ENCODE measurements at regions not wholly inside any gene's neighbourhood (a gene's known extent, or its start where the extent isn't known, plus 50 kb on each side); places are given as distances from the start of the nearest gene placed in this dataset.

- H3K4me1 ChIP-seq (ENCODE audit: insufficient read depth) = no peaks in the 10 kb centered on the region
- H3K9me2 ChIP-seq (ENCODE audit: insufficient read depth) = no peaks in the 10 kb centered on the region
- no peaks in the 10 kb centered on the region for H3K27me3 ChIP-seq (replicated peaks; ENCODE audit: insufficient read depth)
- no peak for TF ChIP-seq EZH2phosphoT487 (IDR thresholded peaks at IDR 0.05; ENCODE audit: insufficient read depth, low read depth)
- TF ChIP-seq EZH2 (IDR thresholded peaks at IDR 0.05; ENCODE audit: insufficient read depth, poor library complexity, severe bottlenecking) = no peak
- H3K9ac ChIP-seq = no peak overlapping the region
- H3K4me2 ChIP-seq (ENCODE audit: unreplicated experiment) = no peak overlapping the region
- no peaks in the 10 kb centered on the region for H3K36me3 ChIP-seq (ENCODE audit: low read depth)
- no peak overlapping the region for H2AFZ ChIP-seq
- in situ Hi-C loops (cut with MboI) = no loop called here
- H3K79me2 ChIP-seq (ENCODE audit: insufficient read depth) = no peaks in the 10 kb centered on the region
- H3F3A ChIP-seq (ENCODE audit: insufficient read depth) = no peaks in the 10 kb centered on the region
- 2 to 16% methylated on average over 2 of the region's 2 CpGs for WGBS, 2 experiments (ENCODE audit: low coverage in 1 of 2, low lambda C conversion rate in 2 of 2, missing lambda C conversion rate in 2 of 2)
- DNase-seq = no peak
- H3K9me3 ChIP-seq (ENCODE audit: low read depth) = no peaks in the 10 kb centered on the region
- no peak overlapping the region for H3K27ac ChIP-seq
- H4K20me1 ChIP-seq (ENCODE audit: insufficient read depth) = no peaks in the 10 kb centered on the region
- no peak overlapping the region for H3K4me3 ChIP-seq
Measured at GRCh38 chr7:109939207-109939606, 1151.7 kb upstream of the LRRN3 start.

DNA sequence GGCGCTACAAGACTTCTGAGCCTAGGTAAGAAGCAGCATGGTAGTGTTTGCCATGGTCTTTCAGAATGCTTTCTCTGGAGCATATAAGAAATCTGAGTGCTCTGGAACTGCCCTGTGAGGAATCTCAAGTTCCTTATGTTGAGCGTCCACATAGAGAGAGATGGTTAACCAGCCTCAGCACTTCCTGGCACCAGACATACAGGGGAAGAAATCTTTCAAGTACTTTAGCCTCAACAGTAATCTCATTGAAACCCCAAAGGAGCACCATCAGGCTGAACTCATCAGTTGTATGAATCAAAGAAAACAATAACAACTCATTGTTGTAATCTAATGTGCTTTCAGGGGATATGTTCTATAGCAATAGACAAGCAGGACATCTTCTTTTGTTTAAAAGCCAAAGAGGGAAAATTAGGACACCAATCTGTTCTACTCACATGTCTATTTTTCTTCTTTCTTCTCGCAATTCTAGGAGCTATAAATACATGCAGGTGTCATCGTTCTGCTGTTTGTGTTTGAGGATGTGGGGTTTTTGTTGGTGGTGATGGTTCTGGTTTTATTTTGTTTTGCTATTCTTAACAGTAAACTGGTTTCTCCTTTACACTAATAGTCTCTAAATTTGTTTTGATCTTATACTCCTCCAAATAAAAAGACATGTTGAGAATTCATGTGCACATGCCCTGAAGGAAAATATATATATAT lies 1145.0 kb upstream of the LRRN3 start:
- TF ChIP-seq EZH2phosphoT487 (IDR thresholded peaks at IDR 0.05; ENCODE audit: insufficient read depth, low read depth) = no peak
- no peak for TF ChIP-seq EZH2 (IDR thresholded peaks at IDR 0.05; ENCODE audit: insufficient read depth, poor library complexity, severe bottlenecking)
- no peaks in the 10 kb centered on the region for H4K20me1 ChIP-seq (ENCODE audit: insufficient read depth)
- WGBS, 2 experiments (ENCODE audit: low coverage in 1 of 2, low lambda C conversion rate in 2 of 2, missing lambda C conversion rate in 2 of 2) = 20 to 23% methylated on average over 4 of the region's 4 CpGs

DNA sequence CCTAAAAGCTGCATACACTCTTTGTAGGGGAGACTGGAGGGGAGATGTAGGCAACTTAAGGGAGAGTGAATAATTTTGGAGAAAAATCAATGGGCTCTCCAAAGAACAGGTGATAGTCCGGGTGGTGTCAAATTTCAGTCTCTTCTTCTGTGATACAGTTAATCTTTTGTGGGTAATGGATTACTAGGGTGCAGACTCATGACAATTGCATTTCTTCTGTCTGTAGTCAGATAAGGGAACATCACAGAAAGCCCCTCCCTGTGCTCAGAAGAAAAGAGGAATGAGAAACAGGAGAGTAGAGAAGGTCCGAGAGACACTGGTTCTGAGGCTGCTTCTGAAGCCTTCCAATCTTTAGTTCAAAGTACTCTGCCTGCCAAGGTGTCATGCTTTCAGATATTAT lies 1140.7 kb upstream of the LRRN3 start:
- H3K4me3 ChIP-seq = no peak overlapping the region
- no peak overlapping the region for H3K27ac ChIP-seq
- H3K27me3 ChIP-seq (replicated peaks; ENCODE audit: insufficient read depth) = no peaks in the 10 kb centered on the region
- H4K20me1 ChIP-seq (ENCODE audit: insufficient read depth) = no peaks in the 10 kb centered on the region
- H3K9me3 ChIP-seq (ENCODE audit: low read depth) = no peaks in the 10 kb centered on the region
- no peak for TF ChIP-seq EZH2 (IDR thresholded peaks at IDR 0.05; ENCODE audit: insufficient read depth, poor library complexity, severe bottlenecking)
- no peak for TF ChIP-seq EZH2phosphoT487 (IDR thresholded peaks at IDR 0.05; ENCODE audit: insufficient read depth, low read depth)
- no peak overlapping the region for H3K4me2 ChIP-seq (ENCODE audit: unreplicated experiment)
- in situ Hi-C loops (cut with MboI) = no loop called here
- no peaks in the 10 kb centered on the region for H3K9me2 ChIP-seq (ENCODE audit: insufficient read depth)
- 29 to 31% methylated on average over 2 of the region's 2 CpGs for WGBS, 2 experiments (ENCODE audit: low coverage in 1 of 2, low lambda C conversion rate in 2 of 2, missing lambda C conversion rate in 2 of 2)
- no peaks in the 10 kb centered on the region for H3F3A ChIP-seq (ENCODE audit: insufficient read depth)
- no peaks in the 10 kb centered on the region for H3K79me2 ChIP-seq (ENCODE audit: insufficient read depth)
- H2AFZ ChIP-seq = no peak overlapping the region
- DNase-seq = no peak
- H3K9ac ChIP-seq = no peak overlapping the region
- no peaks in the 10 kb centered on the region for H3K4me1 ChIP-seq (ENCODE audit: insufficient read depth)
- no peaks in the 10 kb centered on the region for H3K36me3 ChIP-seq (ENCODE audit: low read depth)

More for the DNA sequence above, 1145.0 kb upstream of the LRRN3 start:
- Histone ChIP-seq H3K36me3 (ENCODE audit: low read depth) (no peaks in the 10 kb centered on the region), H3K4me3 (no peak overlapping the region), H3F3A (ENCODE audit: insufficient read depth) (no peaks in the 10 kb centered on the region), H2AFZ (no peak overlapping the region), H3K79me2 (ENCODE audit: insufficient read depth) (no peaks in the 10 kb centered on the region), H3K9me2 (ENCODE audit: insufficient read depth) (no peaks in the 10 kb centered on the region), H3K27ac (no peak overlapping the region), H3K4me2 (ENCODE audit: unreplicated experiment) (no peak overlapping the region), H3K4me1 (ENCODE audit: insufficient read depth) (no peaks in the 10 kb centered on the region), H3K9me3 (ENCODE audit: low read depth) (no peaks in the 10 kb centered on the region), H3K9ac (no peak overlapping the region), H3K27me3 (replicated peaks; ENCODE audit: insufficient read depth) (no peaks in the 10 kb centered on the region)
- in situ Hi-C loops (cut with MboI) = no loop called here
- DNase-seq = no peak

GRCh38 chr7:109950821-109951564 lies 1139.9 kb upstream of the LRRN3 start:
- Histone ChIP-seq H3K9ac (no peak overlapping the region), H3K9me3 (ENCODE audit: low read depth) (no peaks in the 10 kb centered on the region), H3K27me3 (replicated peaks; ENCODE audit: insufficient read depth) (no peaks in the 10 kb centered on the region), H3K9me2 (ENCODE audit: insufficient read depth) (no peaks in the 10 kb centered on the region), H3K27ac (no peak overlapping the region), H3K4me2 (ENCODE audit: unreplicated experiment) (no peak overlapping the region), H3K4me1 (ENCODE audit: insufficient read depth) (no peaks in the 10 kb centered on the region), H3K36me3 (ENCODE audit: low read depth) (no peaks in the 10 kb centered on the region), H3K4me3 (no peak overlapping the region), H2AFZ (no peak overlapping the region), H4K20me1 (ENCODE audit: insufficient read depth) (no peaks in the 10 kb centered on the region), H3F3A (ENCODE audit: insufficient read depth) (no peaks in the 10 kb centered on the region), H3K79me2 (ENCODE audit: insufficient read depth) (no peaks in the 10 kb centered on the region)
- no peak for DNase-seq
- in situ Hi-C loops (cut with MboI) = no loop called here
- WGBS, 2 experiments (ENCODE audit: low coverage in 1 of 2, low lambda C conversion rate in 2 of 2, missing lambda C conversion rate in 2 of 2) = 10 to 12% methylated on average over 3 of the region's 3 CpGs
- TF ChIP-seq EZH2 (IDR thresholded peaks at IDR 0.05; ENCODE audit: insufficient read depth, poor library complexity, severe bottlenecking) = no peak
- no peak for TF ChIP-seq EZH2phosphoT487 (IDR thresholded peaks at IDR 0.05; ENCODE audit: insufficient read depth, low read depth)
